SKM-1 treated with dmso at 0.1 percent for 144 hours (cell line): ENCODE measurements at regions not wholly inside any gene's neighbourhood (a gene's known extent, or its start where the extent isn't known, plus 50 kb on each side); places are given as distances from the start of the nearest gene placed in this dataset.
A peak's percentile ranks its signal among the peaks of the same experiment; 100 is the strongest.
"Not testable (repeated sequence)": the region's sequence is repeated elsewhere in the genome, so short reads cannot be mapped to it uniquely, and the experiment has no call there.

ENCODE experiments used
- DNase-seq: peaks from one replicate; lab custom pipeline; 2025; ENCODE audit not compliant: unreplicated experiment; lab: John Stamatoyannopoulos, UW

- DNase-seq: not testable (repeated sequence)
Measured at GRCh38 chr6:71360556-71361335, 72.1 kb downstream of the OGFRL1 start.

GRCh38 chr6:71364889-71365542 is 76.4 kb downstream of the OGFRL1 start:
- no peak for DNase-seq

- no peak for DNase-seq
Measured at GRCh38 chr6:71367756-71368155, 79.1 kb downstream of the OGFRL1 start.

GRCh38 chr6:71368284-71368683 is 79.7 kb downstream of the OGFRL1 start:
- no peak for DNase-seq

- no peak for DNase-seq
Measured at GRCh38 chr6:71371559-71371958, 82.9 kb downstream of the OGFRL1 start.

GRCh38 chr6:71373943-71374342 is 85.3 kb downstream of the OGFRL1 start:
- DNase-seq: no peak

GRCh38 chr6:71375676-71376075 is 87.1 kb downstream of the OGFRL1 start:
- no peak for DNase-seq

- no peak for DNase-seq
Measured at GRCh38 chr6:71376830-71377229, 88.2 kb downstream of the OGFRL1 start.

- DNase-seq: no peak
Measured at GRCh38 chr6:71383476-71383875, 94.9 kb downstream of the OGFRL1 start.

GRCh38 chr6:71383901-71384489 is 95.4 kb downstream of the OGFRL1 start:
- DNase-seq: peak; percentile 14

GRCh38 chr6:71385111-71385822 is 96.7 kb downstream of the OGFRL1 start:
- DNase-seq: no peak

GRCh38 chr6:71386215-71386614 is 97.6 kb downstream of the OGFRL1 start:
- no peak for DNase-seq

GRCh38 chr6:71387179-71387578 is 98.6 kb downstream of the OGFRL1 start:
- DNase-seq: no peak

GRCh38 chr6:71388068-71388744 is 99.6 kb downstream of the OGFRL1 start:
- no peak for DNase-seq

GRCh38 chr6:71388856-71389527 is 100.4 kb downstream of the OGFRL1 start:
- DNase-seq: no peak

- no peak for DNase-seq
Measured at GRCh38 chr6:71391126-71391525, 102.5 kb downstream of the OGFRL1 start.

- no peak for DNase-seq
Measured at GRCh38 chr6:71392276-71392675, 103.7 kb downstream of the OGFRL1 start.

GRCh38 chr6:71393471-71393870 is 104.9 kb downstream of the OGFRL1 start:
- DNase-seq: no peak

- DNase-seq: no peak
Measured at GRCh38 chr6:71393981-71394432, 105.4 kb downstream of the OGFRL1 start.

- DNase-seq: no peak
Measured at GRCh38 chr6:71394926-71395325, 106.3 kb downstream of the OGFRL1 start.
